CD4-positive, alpha-beta T cell treated with Interleukin-10 for 1 hour (primary cell): ENCODE measurements at regions not wholly inside any gene's neighbourhood (a gene's known extent, or its start where the extent isn't known, plus 50 kb on each side); places are given as distances from the start of the nearest gene placed in this dataset.

Source experiments
- DNase-seq: peaks from one replicate; pipeline ENCODE4 v3.0.0-alpha.2; 2020

GRCh38 chr12:90064852-90065801, 356.5 kb upstream of the ATP2B1 start:
- no peak for DNase-seq

- no peak for DNase-seq
Observed at GRCh38 chr12:90062799-90063198, 354.2 kb upstream of the ATP2B1 start.

GRCh38 chr12:90061809-90062208, 353.2 kb upstream of the ATP2B1 start:
- no peak for DNase-seq

GRCh38 chr12:90060031-90060430, 351.4 kb upstream of the ATP2B1 start:
- DNase-seq, result no peak

- no peak for DNase-seq
Observed at GRCh38 chr12:90058704-90059103, 350.1 kb upstream of the ATP2B1 start.

- no peak for DNase-seq
Observed at GRCh38 chr12:90055071-90055470, 346.4 kb upstream of the ATP2B1 start.

- no peak for DNase-seq
Observed at GRCh38 chr12:90048918-90049317, 340.3 kb upstream of the ATP2B1 start.

GRCh38 chr12:90045559-90045958, 336.9 kb upstream of the ATP2B1 start:
- no peak for DNase-seq

GRCh38 chr12:90044069-90044468, 335.4 kb upstream of the ATP2B1 start:
- DNase-seq, result no peak

- DNase-seq, result no peak
Observed at GRCh38 chr12:90042920-90043641, 334.4 kb upstream of the ATP2B1 start.

- no peak for DNase-seq
Observed at GRCh38 chr12:90038289-90038688, 329.7 kb upstream of the ATP2B1 start.

- no peak for DNase-seq
Observed at GRCh38 chr12:90037740-90038139, 329.1 kb upstream of the ATP2B1 start.

- DNase-seq, result no peak
Observed at GRCh38 chr12:90036637-90037036, 328.0 kb upstream of the ATP2B1 start.

GRCh38 chr12:90030726-90031125, 322.1 kb upstream of the ATP2B1 start:
- no peak for DNase-seq

GRCh38 chr12:90029317-90029716, 320.7 kb upstream of the ATP2B1 start:
- no peak for DNase-seq

- DNase-seq, result no peak
Observed at GRCh38 chr12:90028635-90029051, 320.0 kb upstream of the ATP2B1 start.

GRCh38 chr12:90027889-90028634, 319.4 kb upstream of the ATP2B1 start:
- DNase-seq, result no peak

- DNase-seq, result no peak
Observed at GRCh38 chr12:90027041-90027440, 318.4 kb upstream of the ATP2B1 start.

GRCh38 chr12:90026516-90026915, 317.9 kb upstream of the ATP2B1 start:
- DNase-seq, result no peak

GRCh38 chr12:90024262-90024661, 315.6 kb upstream of the ATP2B1 start:
- no peak for DNase-seq

GRCh38 chr12:90023207-90023900, 314.7 kb upstream of the ATP2B1 start:
- DNase-seq, result no peak

- no peak for DNase-seq
Observed at GRCh38 chr12:90021795-90022440, 313.3 kb upstream of the ATP2B1 start.
